ENCODE measurements at regions not wholly inside any gene's neighbourhood (a gene's known extent, or its start where the extent isn't known, plus 50 kb on each side); places are given as distances from the start of the nearest gene placed in this dataset.
"Not testable (repeated sequence)": the region's sequence is repeated elsewhere in the genome, so short reads cannot be mapped to it uniquely, and the experiment has no call there.

DNA sequence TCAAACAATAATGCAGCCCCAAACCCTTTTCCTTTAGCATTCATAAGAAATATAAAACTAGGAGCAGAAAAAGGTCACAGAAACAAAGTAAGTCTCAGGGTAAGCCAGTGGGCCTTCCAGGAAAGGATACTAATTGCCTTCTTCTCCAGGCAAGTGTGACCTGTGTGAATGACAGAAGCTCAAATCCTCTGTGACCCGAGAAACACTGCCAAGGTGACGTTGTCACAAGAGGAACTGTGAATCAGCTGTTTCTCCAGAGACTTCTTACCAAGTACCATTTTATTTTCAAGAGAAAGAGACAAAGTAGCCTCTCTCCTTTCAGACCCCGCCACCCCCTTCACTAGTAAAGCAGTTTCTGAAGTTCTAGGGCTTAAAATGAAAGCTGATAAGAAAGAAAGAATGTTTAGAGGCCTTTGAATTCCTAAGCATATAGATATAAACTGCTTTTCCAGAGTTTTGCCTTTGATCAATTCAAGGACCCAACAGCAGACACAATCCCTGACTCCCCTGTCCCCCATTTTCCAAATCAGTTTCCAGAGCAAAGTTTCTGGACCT is 155.6 kb downstream of the NUF2 start:
- DNase-seq, result no peak

DNA sequence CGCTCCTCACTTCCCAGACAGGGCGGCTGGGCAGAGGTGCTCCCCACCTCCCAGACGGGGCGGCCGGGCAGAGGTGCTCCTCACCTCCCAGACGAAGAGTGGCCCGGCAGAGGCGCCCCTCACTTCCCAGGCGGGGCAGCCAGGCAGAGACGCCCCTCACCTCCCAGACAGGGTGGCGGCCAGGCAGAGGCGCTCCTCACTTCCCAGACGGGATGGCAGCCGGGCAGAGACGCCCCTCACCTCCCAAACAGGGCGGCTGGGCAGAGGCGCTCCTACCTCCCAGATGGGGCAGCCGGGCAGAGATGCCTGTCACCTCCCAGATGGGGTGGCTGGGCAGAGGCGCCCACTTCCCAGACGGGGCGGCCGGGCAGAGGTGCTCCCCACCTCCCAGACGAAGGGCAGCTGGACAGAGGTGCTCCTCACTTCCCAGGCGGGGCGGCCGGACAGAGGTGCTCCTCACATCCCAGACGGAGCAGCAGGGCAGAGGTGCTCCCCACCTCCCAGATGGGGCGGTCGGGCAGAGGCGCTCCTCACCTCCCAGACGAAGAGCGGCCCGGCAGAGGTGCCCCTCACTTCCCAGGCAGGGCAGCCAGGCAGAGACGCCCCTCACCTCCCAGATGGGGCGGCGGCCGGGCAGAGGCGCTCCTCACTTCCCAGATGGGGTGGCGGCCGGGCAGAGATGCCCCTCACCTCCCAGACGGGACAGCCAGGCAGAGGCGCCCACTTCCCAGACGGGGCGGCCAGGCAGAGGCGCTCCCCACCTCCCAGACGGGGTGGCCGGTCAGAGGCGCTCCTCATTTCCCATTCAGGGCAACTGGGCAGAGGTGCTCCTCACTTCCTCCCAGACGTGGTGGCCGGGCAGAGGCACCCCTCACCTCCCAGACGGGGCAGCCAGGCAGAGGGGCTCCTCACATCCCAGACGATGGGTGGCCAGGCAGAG is 176.9 kb downstream of the NUF2 start:
- not testable (repeated sequence) for DNase-seq

- no peak for DNase-seq
Measured at GRCh38 chr1:163504331-163504978, 182.7 kb downstream of the NUF2 start.

GRCh38 chr1:163509114-163509513 is 187.4 kb downstream of the NUF2 start:
- DNase-seq, result no peak

- no peak for DNase-seq
Measured at GRCh38 chr1:163512349-163512989, 190.7 kb downstream of the NUF2 start.

DNA sequence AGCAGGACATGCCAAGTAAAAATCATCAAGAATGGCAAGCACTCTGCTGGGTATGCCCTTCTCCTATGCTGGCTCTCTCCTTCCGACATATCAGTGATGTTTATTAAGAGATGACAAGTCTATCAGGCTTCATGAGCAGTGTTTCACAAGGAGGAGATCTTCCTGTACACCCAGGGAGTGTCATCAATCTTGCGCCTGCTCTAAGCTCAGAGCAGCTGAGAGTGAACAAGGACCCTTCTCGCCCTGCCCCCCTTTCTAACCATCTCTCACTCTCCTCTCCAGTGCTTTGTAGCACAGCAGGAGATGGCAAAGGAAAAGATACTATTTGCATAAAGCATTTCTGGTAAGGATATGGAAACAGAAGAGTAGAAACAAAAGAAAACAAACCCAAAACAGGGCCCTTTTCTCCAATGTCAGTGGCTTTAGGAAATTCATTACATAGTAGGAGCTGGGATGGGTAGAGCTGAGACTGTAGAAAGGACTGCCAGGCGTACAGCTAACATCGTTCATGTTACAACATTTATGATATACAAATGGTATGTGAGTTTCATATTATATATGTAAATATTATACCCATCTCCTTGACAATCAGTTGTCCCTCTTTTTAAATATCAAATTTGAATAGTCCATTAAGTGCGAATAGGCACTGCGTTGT is 201.7 kb downstream of the NUF2 start:
- DNase-seq, result no peak

DNA sequence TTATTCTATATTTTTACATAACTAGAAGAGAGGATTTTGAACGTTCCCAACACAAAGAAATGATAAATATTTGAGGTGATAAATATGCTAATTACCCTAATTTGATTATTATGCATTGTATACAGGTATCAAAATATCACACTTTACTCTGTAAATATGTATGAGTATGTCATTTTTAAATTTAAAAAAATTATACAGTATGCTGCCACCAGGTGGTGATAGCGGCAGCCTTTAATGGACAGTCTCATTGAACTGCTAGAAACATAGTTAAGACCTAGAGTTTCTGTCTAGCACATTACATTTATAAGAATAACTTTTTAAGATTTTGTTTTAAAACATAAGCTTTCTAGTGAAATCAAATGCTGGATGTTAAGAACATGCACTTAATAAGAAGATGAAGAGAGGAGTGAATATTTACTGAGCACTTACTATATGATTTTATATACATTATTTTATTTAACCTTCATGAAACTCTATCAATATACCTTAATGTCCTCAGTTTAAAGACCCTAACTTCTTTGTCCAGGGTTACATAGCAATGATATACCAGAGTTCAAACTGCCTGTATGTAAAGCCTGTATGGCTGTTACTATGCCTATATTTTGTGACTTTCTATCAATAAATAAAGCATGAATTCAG is 207.1 kb downstream of the NUF2 start:
- no peak for DNase-seq

DNA sequence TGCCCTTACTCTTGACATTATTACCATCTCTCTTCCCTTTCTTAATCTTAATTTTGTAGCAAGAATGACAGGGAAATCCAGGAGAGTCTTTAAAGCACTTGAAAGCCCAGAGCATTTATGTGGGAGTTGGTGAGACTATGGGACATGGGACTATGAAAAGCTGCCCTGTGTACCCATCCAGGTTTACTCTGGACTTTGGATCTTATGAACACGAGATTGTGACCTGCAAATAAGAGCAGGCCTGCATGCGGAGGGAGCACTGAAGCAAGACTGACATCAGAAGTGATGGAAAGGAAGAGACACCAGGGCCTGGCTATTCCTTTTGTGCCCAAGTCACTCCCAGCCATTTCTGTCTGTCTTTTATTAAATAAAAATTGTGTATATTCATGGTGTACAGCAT is 209.6 kb downstream of the NUF2 start:
- DNase-seq, result no peak

DNA sequence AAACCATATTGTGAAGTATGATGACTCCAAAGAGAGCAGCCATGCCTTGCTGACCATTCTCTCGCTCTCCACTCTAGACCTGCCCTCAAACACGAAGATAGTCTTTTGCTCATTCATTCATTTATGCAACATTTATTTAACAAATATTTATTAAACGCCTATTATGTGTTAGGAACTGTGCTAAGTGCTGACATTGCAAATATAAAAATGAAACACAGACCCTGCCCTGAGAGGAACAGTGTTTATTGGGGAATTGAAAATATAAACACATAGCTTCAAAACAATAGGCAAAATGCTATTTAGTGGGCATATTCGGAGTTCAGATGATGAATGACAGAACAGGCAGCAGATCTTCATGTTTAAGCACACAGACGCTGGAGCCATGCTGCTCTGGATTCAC is 213.6 kb downstream of the NUF2 start:
- no peak for DNase-seq

- no peak for DNase-seq
Measured at GRCh38 chr1:163535807-163536206, 214.1 kb downstream of the NUF2 start.

DNA sequence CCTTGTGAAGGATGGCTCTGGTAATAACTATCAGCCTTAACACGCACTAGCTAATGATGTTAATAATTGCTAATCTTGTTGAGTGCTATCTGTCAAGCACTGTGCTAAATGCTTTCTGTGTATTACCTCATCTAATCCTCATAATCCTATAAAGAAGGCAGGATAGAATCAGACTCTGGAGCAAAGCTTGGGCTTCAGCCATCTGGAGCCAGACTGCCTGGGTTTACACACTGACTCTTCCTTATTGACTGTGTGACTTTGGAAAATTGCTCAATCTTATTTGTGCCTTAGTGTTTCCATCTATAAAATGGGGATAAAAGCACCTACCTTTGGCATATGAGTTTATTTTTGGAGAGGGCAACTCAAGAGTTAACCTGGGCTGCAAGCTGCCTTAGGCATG is 216.1 kb downstream of the NUF2 start:
- no peak for DNase-seq

GRCh38 chr1:163538667-163539066 is 216.9 kb downstream of the NUF2 start:
- DNase-seq, result no peak

DNA sequence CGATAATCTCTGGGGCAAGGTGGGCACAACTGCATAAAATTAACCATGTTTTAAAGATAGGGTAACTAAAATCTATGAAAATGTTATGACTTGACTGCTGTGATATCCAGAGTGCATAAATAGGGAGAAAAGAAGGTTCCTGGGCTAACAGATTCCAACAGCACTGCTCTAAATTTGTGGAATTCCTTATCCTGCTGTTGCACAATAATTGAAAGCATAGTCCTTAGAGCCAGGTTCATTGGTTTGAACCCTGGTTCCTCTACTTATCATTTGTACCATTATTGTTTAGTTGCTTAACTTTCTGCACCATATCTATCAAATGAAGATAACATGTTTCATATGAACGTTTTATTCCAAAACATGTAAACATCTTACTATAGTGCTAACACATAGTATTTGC is 219.0 kb downstream of the NUF2 start:
- no peak for DNase-seq

DNA sequence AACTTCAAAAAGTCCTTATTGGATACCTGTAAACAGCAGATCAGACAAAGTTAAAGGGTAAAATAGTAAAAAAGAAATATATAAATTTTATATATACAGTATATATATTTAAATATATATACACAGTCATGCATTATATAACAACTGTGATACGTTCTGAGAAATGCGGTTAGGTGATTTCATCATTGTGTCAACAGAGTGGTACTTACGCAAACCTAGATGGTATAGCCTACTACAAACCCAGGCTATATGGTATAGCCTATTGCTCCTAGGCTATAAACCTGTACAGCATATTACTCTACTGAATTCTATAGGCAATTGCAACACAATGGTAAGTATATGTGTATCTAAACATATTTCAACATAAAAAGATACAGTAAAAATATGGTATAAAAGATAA is 222.7 kb downstream of the NUF2 start:
- no peak for DNase-seq

DNA sequence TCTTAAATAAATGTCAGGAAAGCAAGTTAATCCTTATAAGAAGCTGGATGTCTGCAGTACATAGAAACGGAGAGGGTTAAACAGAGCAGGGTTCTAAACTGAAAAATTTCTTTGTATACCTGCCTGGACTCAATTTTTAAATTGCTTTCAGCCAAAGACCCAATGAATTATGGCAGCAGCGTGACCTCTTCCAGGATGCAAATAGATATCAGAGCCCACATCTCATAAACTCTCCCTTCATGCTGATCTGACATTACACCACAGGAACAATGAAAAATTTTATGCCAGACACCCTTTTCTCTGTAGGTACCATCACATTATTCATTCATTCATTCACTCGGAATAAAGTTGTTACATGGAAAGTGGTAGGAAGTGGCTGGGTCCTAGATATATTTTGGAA is 236.4 kb downstream of the NUF2 start:
- DNase-seq, result no peak

DNA sequence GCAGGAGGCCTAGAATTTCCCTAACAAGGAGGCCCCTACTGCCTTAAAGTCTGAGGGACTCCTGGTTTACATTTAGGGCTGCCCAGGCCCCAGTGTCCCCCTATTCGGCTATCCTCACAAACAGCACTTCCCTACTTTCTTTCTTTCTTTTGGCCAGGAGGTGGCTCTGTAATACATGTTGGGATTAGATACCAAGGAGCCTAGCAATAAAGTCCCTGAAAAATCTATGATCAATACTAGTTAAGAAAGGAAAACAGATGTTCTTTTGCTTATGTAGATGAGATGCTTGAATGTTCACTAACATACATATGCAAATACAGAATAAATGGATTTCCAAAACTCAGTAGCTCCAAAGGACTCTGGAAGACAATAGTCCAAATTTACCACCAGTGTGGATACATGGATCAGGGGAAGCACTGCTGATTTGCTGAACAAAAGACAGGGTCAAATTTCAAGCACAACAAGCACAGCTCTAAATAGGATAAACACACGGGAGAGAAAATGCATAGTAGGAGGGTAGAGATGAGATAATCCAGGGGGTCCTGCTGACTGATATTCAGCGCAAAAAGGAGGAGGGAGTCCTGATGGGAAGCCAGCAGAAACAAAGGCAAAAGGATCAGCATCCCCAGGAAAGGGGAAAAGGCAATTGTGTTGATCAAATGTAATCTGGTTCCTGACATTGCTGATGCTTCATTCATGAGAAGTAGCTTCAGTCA is 240.0 kb downstream of the NUF2 start:
- no peak for DNase-seq

- DNase-seq, result no peak
Measured at GRCh38 chr1:163562355-163562754, 240.6 kb downstream of the NUF2 start.

GRCh38 chr1:163565166-163565565 is 243.4 kb downstream of the NUF2 start:
- no peak for DNase-seq

- no peak for DNase-seq
Measured at GRCh38 chr1:163570071-163570470, 248.3 kb downstream of the NUF2 start.

- DNase-seq, result no peak
Measured at GRCh38 chr1:163571950-163572349, 250.2 kb downstream of the NUF2 start.

DNA sequence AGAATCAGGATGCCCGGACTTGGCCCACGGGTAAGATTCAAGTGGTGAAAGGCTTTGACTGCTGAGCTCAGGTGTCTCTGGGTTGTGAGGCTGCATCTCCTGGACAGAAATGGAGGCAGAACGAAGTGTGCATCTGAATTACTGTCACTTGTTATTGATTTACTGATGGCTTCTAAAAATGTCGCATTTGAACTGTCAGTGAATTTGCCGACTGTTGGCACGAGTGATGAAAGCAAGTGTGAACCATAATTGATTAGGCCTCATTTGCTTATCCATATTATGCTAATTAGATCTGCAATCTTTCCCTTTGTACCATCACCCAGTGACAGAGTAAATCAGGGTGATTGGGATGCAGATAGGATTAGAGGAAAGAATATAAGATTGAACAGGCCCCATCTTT is 252.4 kb downstream of the NUF2 start:
- DNase-seq, result no peak

- no peak for DNase-seq
Measured at GRCh38 chr1:163580926-163581325, 259.2 kb downstream of the NUF2 start.
